GM12891 (cell line): ENCODE measurements at regions not wholly inside any gene's neighbourhood (a gene's known extent, or its start where the extent isn't known, plus 50 kb on each side); places are given as distances from the start of the nearest gene placed in this dataset.
"Not testable (repeated sequence)": the region's sequence is repeated elsewhere in the genome, so short reads cannot be mapped to it uniquely, and the experiment has no call there.

ENCODE experiments used
- DNase-seq: peaks from one replicate; pipeline ENCODE4 v3.0.0; 2011; ENCODE audit warnings: low spot score; ENCODE audit not compliant: insufficient read length
- FAIRE-seq: peaks from 2 replicates; lab custom pipeline; 2011; peaks lifted over from hg19 to GRCh38; lab: Jason Lieb, UNC
- PAX5 ChIP-seq: IDR thresholded peaks from 2 replicates; pipeline ENCODE4 v1.6.1; 2011; ENCODE audit warnings: low read length, moderate library complexity, mild to moderate bottlenecking; ENCODE audit not compliant: insufficient read depth, severe bottlenecking
- POLR2A ChIP-seq: IDR thresholded peaks from 2 replicates; pipeline ENCODE4 v1.6.1; 2011; ENCODE audit warnings: low read depth, low read length, control low read depth
- POLR2AphosphoS5 ChIP-seq: IDR thresholded peaks from 2 replicates; pipeline ENCODE4 v1.6.1; 2011; ENCODE audit warnings: low read depth, low read length, control low read depth
- POU2F2 ChIP-seq: IDR thresholded peaks from 2 replicates; pipeline ENCODE4 v1.6.1; 2011; ENCODE audit warnings: low read depth, mild to moderate bottlenecking, control low read depth, low read length, moderate library complexity
- SPI1 ChIP-seq: IDR thresholded peaks from 2 replicates; pipeline ENCODE4 v1.6.1; 2011; ENCODE audit warnings: low read depth, low read length, control low read depth
- TAF1 ChIP-seq: IDR thresholded peaks from 2 replicates; pipeline ENCODE4 v1.6.1; 2011; ENCODE audit warnings: low read depth, low read length, control low read depth

DNA sequence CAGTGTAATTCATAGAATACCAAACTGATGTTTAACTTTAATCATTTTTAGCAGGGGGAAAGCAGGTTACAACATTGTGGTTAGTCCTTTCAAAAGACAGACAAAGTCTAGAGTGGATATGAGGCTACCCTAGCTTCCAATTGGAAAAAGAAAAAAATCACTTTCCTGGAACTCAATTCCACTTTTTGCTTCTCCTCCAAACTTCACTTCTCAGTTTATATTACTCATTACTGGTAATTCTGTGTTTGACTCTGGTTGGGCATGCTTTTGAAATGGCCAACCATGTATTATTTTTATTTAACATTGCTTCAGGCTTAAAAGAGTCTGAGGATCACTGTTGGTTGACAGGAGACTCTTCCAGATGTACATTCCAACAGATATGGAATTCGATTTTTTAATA lies 84.8 kb downstream of the RAP2B start:
- TF ChIP-seq POLR2AphosphoS5 (no peak), PAX5 (no peak), POU2F2 (no peak), SPI1 (no peak), POLR2A (no peak), TAF1 (no peak)
- FAIRE-seq (no peak), DNase-seq (no peak)

DNA sequence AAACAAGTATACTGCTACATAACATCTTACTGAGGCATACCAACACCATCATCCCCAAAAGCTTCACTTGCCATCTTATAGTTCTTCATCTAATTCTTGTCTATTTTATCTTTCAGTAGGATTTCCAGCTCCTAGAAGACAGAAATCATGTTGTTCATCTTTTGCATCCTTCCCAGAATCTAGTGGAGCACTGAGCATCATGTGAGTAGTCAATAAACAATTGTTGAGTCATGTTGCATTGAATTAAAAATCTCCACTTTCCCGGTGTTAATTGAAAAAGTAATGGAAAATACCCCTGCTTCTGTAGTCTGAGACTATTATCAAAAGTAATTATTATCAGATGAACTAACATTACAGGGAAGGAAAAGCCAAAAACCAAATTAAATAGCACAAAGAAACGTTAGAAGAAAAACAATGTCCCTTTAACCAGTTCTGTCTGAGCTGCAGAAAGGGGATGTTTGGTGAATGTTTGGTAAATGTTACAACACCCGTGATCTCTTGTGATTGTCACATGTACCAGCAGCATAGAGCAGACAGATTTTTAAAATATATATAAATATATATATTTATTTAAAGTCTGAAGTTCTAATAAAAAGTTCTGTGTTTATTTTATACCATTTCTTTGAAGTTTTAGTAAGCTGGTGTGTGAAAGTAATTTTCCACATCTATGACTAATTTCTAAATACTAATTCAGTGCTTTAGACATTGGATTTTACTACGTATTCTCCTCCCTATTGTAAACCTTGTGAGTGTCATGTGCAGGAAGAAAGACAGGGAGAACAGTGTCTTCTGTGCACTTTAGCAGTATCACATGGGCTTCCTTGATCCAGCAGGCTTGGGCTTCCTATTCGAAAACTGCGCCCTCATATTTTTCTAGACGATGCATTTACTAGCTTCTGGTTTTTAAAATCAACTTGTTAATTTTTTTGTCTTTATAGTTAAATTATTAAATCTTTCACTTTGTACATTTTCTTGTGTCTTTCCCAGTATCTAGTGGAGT lies 85.6 kb downstream of the RAP2B start:
- DNase-seq: no peak
- FAIRE-seq: no peak
- TF ChIP-seq TAF1 (no peak), PAX5 (no peak), SPI1 (no peak), POLR2A (no peak), POLR2AphosphoS5 (no peak)

DNA sequence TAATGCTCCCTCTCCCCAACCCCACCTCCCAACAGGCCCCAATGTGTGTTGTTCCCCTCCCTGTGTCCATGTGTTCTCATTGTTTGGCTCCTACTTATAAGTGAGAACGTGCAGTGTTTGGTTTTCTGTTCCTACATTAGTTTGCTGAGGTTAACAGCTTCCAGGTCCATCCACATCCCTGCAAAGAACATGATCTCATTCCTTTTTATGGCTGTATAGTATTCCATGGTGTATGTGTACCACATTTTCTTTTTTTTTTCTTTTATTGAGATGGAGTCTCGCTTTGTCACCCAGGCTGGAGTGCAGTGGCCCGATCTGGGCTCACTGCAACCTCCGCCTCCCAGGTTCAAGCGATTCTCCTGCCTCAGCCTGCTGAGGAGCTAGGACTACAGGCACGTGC lies 86.8 kb downstream of the RAP2B start:
- not testable (repeated sequence) for FAIRE-seq, DNase-seq

DNA sequence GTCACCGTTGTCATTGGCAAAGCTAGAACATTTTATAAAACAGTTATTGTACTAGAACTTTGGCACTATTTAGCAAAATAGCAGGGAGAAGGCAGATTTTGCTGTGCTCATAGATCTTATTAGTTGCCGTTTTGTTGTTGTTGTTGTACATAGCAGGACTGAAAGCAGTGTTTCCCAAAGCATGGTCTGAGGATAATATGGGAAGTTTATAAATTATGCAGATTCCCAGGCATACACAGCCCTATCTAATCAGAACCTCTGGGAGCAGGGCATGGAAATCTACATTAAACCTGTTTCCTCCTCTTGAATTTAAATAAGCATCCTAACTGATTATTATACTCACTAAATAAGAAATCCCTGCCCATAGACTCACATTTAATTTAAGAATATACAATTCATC lies 87.9 kb downstream of the RAP2B start:
- TF ChIP-seq PAX5 (no peak), POLR2A (no peak), SPI1 (no peak), TAF1 (no peak), POLR2AphosphoS5 (no peak), POU2F2 (no peak)
- DNase-seq (no peak), FAIRE-seq (no peak)

DNA sequence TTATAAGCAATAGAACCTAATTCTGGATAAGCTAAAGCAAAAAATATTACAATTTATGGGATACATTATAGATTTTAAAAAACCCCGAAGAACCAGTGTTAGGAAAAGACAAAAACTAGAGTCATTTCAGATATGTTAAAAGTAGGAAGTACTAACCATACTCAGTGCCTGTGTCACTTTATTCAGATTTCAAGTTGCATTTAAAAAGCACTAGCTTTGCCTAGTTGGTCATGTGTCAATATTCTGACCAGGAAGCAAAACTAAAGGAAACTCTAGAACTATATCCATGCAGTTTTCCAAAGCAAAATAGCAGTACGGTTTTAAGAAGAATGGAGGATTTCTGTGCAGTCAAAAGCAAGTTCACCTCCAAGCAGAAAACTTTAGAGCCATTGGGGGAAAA lies 88.4 kb downstream of the RAP2B start:
- DNase-seq (no peak), FAIRE-seq (no peak)
- TF ChIP-seq POU2F2 (no peak), PAX5 (no peak), TAF1 (no peak), POLR2AphosphoS5 (no peak), SPI1 (no peak), POLR2A (no peak)

DNA sequence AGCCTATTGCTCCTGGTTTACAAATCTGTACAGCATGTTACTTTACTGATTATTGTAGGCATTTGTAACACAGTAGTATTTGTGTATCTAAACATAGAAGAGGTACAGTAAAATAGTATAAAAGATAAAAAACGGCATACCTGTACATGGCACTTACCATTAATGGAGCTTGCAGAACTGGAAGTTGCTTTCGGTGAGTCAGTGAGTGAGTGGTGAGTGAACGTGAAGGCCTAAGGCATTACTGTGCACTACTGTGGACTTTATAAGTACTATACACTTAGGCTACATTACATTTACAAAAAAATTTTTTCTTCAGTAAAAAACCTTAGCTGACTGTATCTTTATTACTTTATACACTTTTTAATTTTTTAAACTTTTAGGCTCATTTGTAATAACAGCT lies 90.9 kb downstream of the RAP2B start:
- no peak for DNase-seq
- TF ChIP-seq PAX5: no peak
- TF ChIP-seq SPI1: no peak
- FAIRE-seq: no peak

DNA sequence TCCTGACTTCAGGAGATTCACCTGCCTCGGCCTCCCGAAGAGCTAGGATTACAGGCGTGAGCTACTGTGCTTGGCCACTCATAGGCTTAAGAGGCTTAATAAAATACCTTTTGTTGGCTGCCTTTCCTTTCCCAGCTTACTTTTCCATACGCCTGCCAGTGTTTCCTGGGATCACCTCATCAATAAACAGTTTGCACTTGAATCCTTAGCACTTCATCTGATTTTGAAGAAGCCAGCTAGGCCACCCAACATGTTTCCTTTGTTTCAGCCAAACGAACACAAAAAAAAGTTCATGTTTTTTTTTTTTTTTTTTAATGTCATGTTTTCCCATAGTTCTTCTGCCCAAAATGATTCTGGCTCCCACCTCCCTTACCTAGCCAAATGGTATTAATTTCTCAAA lies 92.3 kb downstream of the RAP2B start:
- FAIRE-seq (no peak), DNase-seq (no peak)
- TF ChIP-seq PAX5: no peak
- no peak for TF ChIP-seq TAF1
- no peak for TF ChIP-seq POLR2AphosphoS5
- no peak for TF ChIP-seq POLR2A
- TF ChIP-seq SPI1: no peak
- TF ChIP-seq POU2F2: no peak

DNA sequence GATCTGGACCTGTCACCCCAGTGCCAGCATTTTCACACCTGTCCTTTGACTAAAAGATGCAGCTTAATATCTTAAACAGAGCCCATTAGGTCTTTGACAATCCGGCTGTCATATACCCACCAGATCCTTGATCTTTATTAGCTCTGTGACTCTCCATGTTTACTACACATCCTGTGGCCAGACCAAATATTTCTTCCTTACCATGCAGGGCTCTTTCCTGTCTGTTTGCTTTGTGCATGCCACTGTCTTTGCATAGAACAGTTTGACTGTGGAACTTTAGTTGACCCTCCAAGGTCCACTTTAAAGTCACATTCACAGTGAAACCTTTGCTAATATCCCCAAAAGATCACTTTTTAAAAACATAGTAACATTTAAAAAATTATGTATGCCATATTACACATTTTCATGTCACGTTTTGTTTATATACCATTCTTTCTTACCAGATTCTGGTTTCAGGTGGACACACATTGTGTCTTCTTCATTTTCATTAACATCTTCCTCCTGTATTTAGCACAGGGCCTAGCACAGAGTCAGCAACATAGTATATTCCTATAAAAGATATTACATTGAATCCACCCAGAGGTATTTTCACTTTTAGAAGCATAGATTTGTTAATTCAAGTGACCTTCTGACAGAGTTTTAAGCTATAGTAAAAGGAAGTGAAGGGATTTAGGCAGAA lies 95.8 kb downstream of the RAP2B start:
- no peak for FAIRE-seq
- DNase-seq: no peak
- no peak for TF ChIP-seq SPI1
- TF ChIP-seq POU2F2: no peak
- no peak for TF ChIP-seq POLR2AphosphoS5
- TF ChIP-seq POLR2A: no peak
- no peak for TF ChIP-seq PAX5
- TF ChIP-seq TAF1: no peak

DNA sequence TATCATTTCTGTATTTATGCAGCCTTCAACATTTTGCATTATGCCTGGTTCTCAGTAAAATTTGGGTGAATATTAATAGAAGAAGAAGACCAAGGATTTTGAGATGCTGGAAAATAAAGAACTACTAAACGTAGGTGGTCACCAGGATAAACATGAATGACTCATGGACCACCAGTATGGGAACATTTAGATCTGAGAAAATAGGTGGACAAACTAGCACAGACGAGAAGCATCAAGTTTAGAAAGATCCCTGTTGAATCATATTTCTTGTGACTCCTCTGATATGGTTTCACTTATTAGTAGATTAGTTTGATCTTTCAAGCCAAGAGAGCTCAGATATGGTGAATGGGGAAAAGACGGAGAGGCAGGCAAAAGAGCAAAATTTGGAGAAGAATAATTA lies 97.9 kb downstream of the RAP2B start:
- TF ChIP-seq POU2F2 (no peak), SPI1 (no peak), TAF1 (no peak), POLR2AphosphoS5 (no peak), POLR2A (no peak), PAX5 (no peak)
- DNase-seq (no peak), FAIRE-seq (no peak)

DNA sequence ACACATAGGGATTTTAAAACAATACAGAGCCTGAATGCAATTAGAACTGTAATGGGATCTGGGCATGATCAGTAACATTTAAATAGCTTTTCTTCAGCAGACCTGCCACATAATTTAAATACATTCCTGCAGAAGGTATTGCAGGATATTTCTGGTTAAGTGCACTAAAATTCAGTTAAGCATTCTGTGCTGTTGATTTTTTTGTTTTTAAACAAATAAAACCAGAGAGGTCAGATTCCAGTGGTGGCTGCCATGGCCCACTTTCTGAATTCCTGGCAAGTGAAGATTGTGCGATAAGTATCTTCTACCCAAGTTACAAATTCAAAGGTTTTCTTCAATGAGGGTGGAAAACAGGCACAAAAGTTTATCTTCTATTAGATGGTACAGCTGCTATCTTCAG lies 98.7 kb downstream of the RAP2B start:
- FAIRE-seq (no peak), DNase-seq (no peak)
- no peak for TF ChIP-seq POLR2AphosphoS5
- TF ChIP-seq PAX5: no peak
- no peak for TF ChIP-seq SPI1
- no peak for TF ChIP-seq TAF1
- no peak for TF ChIP-seq POU2F2
- TF ChIP-seq POLR2A: no peak
